HepG2 (cell line): ENCODE measurements at regions not wholly inside any gene's neighbourhood (a gene's known extent, or its start where the extent isn't known, plus 50 kb on each side); places are given as distances from the start of the nearest gene placed in this dataset.

Experiments used
- ATAC-seq: fragments of 200-7000 bp; cut with Tn5 transposase; 3 replicates; pipeline ENCODE4 v1.9.1; 2020; ENCODE audit warnings: mild to moderate bottlenecking, moderate library complexity
- BruUV-seq: library from RNA; stranded (reverse); fragments of 400-500 nt; replicated peaks from 2 replicates; lab custom pipeline; 2021; lab: Mats Ljungman, UMichigan
- CTCF ChIA-PET: fragments of 300-600 bp; formaldehyde crosslinking; extraction: SDS; loops from one replicate; lab custom pipeline; 2021; ENCODE audit warnings: low total read pairs, inconsistent platforms, low intra/inter-chr PET ratio; lab: Yijun Ruan, JAX
- POLR2A ChIA-PET: fragments of 350-600 bp; sonication (Branson Sonifier 250); formaldehyde crosslinking; loops from one replicate; lab custom pipeline; 2020; ENCODE audit warnings: antibody characterized with exemption, inconsistent platforms; lab: Yijun Ruan, JAX
- DNase-seq: peaks from one replicate; pipeline ENCODE4 v3.0.0-alpha.2; 2015; ENCODE audit warnings: low spot score
- FAIRE-seq: peaks from 3 replicates; lab custom pipeline; 2011; peaks lifted over from hg19 to GRCh38; lab: Jason Lieb, UNC
- H2AFZ ChIP-seq: one replicate; pipeline ENCODE4 v1.6.1; 2011; ENCODE audit warnings: low read length, inconsistent platforms
- H3K27ac ChIP-seq: fragments of 300-600 bp; 3 replicates; pipeline ENCODE4 v1.8.0; 2011; ENCODE audit warnings: mixed run types, mild to moderate bottlenecking, mixed read lengths, low read length, inconsistent platforms; ENCODE audit not compliant: insufficient read depth; ENCODE audit errors: extremely low read length
- H3K27me3 ChIP-seq, 2 experiments: fragments of 200-600 bp in 1 of 2; 2 replicates in 1 of 2; 3 replicates in 1 of 2; pipeline versions ENCODE4 v1.6.0 to v1.8.0; 2011; ENCODE audit warnings: low read length in 2 of 2, mild to moderate bottlenecking in 2 of 2, moderate library complexity in 2 of 2, inconsistent platforms in 1 of 2; ENCODE audit not compliant: insufficient read depth in 2 of 2, control insufficient read depth in 1 of 2
- H3K36me3 ChIP-seq, 2 experiments: fragments of 200-600 bp in 1 of 2; replicated peaks in 1 of 2; 2 replicates in 1 of 2; 3 replicates in 1 of 2; pipeline versions ENCODE4 v1.5.1 to v1.8.0; 2011; ENCODE audit warnings: low read length in 2 of 2, inconsistent platforms in 1 of 2; ENCODE audit not compliant: insufficient read depth in 2 of 2, control insufficient read depth in 1 of 2
- H3K4me1 ChIP-seq: 2 replicates; pipeline ENCODE4 v1.5.1; 2012; ENCODE audit warnings: low read length, inconsistent platforms; ENCODE audit not compliant: insufficient read depth
- H3K4me2 ChIP-seq: 2 replicates; pipeline ENCODE4 v1.6.0; 2011; ENCODE audit warnings: low read depth, low read length, inconsistent platforms
- H3K4me3 ChIP-seq, 3 experiments: fragments of 200-600 bp in 1 of 3; sonication (generic), shearing (Covaris generic) in 1 of 3; replicated peaks in 1 of 3; 2 replicates each; pipeline ENCODE4 v1.5.1; 2011 to 2016; ENCODE audit warnings: low read length in 3 of 3, inconsistent platforms in 2 of 3, low read depth in 2 of 3, mild to moderate bottlenecking in 2 of 3, control low read depth in 1 of 3, mixed read lengths in 1 of 3; ENCODE audit not compliant: insufficient read depth in 1 of 3
- H3K79me2 ChIP-seq: one replicate; pipeline ENCODE4 v1.6.1; 2011; ENCODE audit warnings: low read length, inconsistent platforms; ENCODE audit not compliant: insufficient read depth
- H3K9ac ChIP-seq: 2 replicates; pipeline ENCODE4 v1.6.0; 2011; ENCODE audit warnings: mild to moderate bottlenecking, low read depth, low read length, inconsistent platforms; ENCODE audit not compliant: insufficient read depth
- H3K9me3 ChIP-seq: 2 replicates; pipeline ENCODE4 v1.5.1; 2012; ENCODE audit warnings: mild to moderate bottlenecking, low read length
- H4K20me1 ChIP-seq: 2 replicates; pipeline ENCODE4 v1.6.0; 2011; ENCODE audit warnings: inconsistent platforms, mild to moderate bottlenecking, low read length, moderate library complexity; ENCODE audit not compliant: insufficient read depth
- ADNP ChIP-seq: sonication (generic); formaldehyde crosslinking; IDR thresholded peaks from 2 replicates; pipeline ENCODE4 v1.4.0; 2020; ENCODE audit warnings: missing genetic modification reagents
- AHR ChIP-seq: IDR thresholded peaks from 2 replicates; pipeline ENCODE4 v1.6.1; 2018; ENCODE audit warnings: missing genetic modification reagents, missing compliant biosample characterization
- BHLHE40 ChIP-seq: IDR thresholded peaks from 2 replicates; pipeline ENCODE4 v1.6.1; 2011; ENCODE audit warnings: low read length, improper control_type of control experiment
- FOXJ3 ChIP-seq: sonication (generic); formaldehyde crosslinking; IDR thresholded peaks from 2 replicates; pipeline ENCODE4 v1.4.0; 2020; ENCODE audit warnings: missing genetic modification reagents, mild to moderate bottlenecking, borderline replicate concordance
- FOXP1 ChIP-seq, 2 experiments: fragments of 450-650 bp in 1 of 2; IDR thresholded peaks; 2 replicates each; pipeline ENCODE4 v1.6.1; 2017 to 2018; ENCODE audit warnings: antibody characterized with exemption in 1 of 2
- HHEX ChIP-seq: IDR thresholded peaks from 2 replicates; pipeline ENCODE4 v1.6.1; 2016; ENCODE audit warnings: control low read depth
- MEF2D ChIP-seq: sonication (generic); formaldehyde crosslinking; IDR thresholded peaks from 2 replicates; pipeline ENCODE4 v1.5.1; 2020; ENCODE audit warnings: mild to moderate bottlenecking, missing genetic modification reagents
- SRSF1 ChIP-seq: fragments of 200-400 bp; formaldehyde crosslinking; optimal IDR thresholded peaks from 2 replicates; pipeline ENCODE3; 2017; ENCODE audit warnings: mild to moderate bottlenecking, low read depth, low read length, moderate library complexity
- XBP1 ChIP-seq: sonication (generic); formaldehyde crosslinking; IDR thresholded peaks from 2 replicates; pipeline ENCODE4 v1.5.0; 2020; ENCODE audit warnings: missing genetic modification reagents
- YEATS4 ChIP-seq: sonication (generic); formaldehyde crosslinking; IDR thresholded peaks from 2 replicates; pipeline ENCODE4 v1.4.0; 2020; ENCODE audit warnings: missing genetic modification reagents, borderline replicate concordance
- ZFP62 ChIP-seq: sonication (generic); formaldehyde crosslinking; IDR thresholded peaks from 2 replicates; pipeline ENCODE4 v1.4.0; 2020; ENCODE audit warnings: missing genetic modification reagents
- ZNF44 ChIP-seq: sonication (generic); formaldehyde crosslinking; IDR thresholded peaks from 2 replicates; pipeline ENCODE4 v1.5.1; 2020; ENCODE audit warnings: mild to moderate bottlenecking, missing genetic modification reagents
- WGBS: methylation state at CpG from one replicate; pipeline ENCODE4 v1.1.6; 2017; ENCODE audit warnings: low lambda C conversion rate; 5-methylcytosine and 5-hydroxymethylcytosine counted together
- in situ Hi-C: cut with HindIII; loops from 2 replicates; pipeline ENCODE4 v1.10.0; 2017; ENCODE audit warnings: low pct_unique_long_range_greater_than_20kb; ENCODE audit not compliant: extremely low pct_ligation_motif_present
- intact Hi-C: fragments of 100-400 bp; cut with micrococcal nuclease; formaldehyde crosslinking; loops from one replicate; pipeline ENCODE4 v1.10.0; 2022; ENCODE audit not compliant: unreplicated experiment
- TF ChIP-seq, protein P1 (sequence below): sonication (generic); formaldehyde crosslinking; IDR thresholded peaks from 2 replicates; pipeline ENCODE4 v1.8.0; 2022; ENCODE audit warnings: low read depth, missing genetic modification reagents
- TF ChIP-seq, protein P2 (sequence below): sonication (generic); formaldehyde crosslinking; IDR thresholded peaks from 2 replicates; pipeline ENCODE4 v1.5.1; 2020; ENCODE audit warnings: mild to moderate bottlenecking, moderate library complexity, missing genetic modification reagents
- TF ChIP-seq, protein P3 (sequence below), 2 experiments: sonication (generic) in 1 of 2; formaldehyde crosslinking in 1 of 2; IDR thresholded peaks; 2 replicates each; pipeline versions ENCODE4 v1.4.0 to v1.6.1; 2018 to 2020; ENCODE audit warnings: missing genetic modification reagents in 2 of 2, borderline replicate concordance in 1 of 2, low read depth in 1 of 2, mild to moderate bottlenecking in 1 of 2, missing biosample characterization in 1 of 2

DNA sequence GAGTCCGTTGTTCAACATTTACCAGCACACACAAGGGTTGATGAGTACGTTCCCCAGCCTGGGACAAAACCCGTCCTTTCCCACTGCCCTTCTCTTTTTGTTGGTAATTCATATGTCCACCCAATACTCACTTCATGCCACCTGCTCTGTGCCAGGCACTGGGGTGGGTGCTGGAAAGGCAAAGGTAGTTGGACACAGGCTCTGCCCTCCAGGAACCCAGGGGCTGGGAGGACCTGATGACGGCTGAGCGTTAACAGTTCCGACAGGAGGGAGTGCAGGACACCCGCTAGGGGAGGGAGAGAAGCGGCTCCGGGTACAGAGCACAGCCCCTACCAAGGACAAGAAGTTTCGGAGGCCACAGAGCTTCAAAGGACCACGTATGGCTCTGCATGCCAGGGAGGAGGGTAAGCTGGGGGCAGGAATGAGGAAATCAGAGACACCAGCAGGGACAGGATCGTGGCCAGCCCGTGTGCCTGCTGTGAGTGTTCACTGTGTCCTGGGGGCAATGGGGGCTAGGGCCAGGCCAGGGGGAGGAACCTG lies 134.1 kb upstream of the GPC1 start (continued):
- TF ChIP-seq ADNP (CRISPR knock-in tag): no peak

DNA sequence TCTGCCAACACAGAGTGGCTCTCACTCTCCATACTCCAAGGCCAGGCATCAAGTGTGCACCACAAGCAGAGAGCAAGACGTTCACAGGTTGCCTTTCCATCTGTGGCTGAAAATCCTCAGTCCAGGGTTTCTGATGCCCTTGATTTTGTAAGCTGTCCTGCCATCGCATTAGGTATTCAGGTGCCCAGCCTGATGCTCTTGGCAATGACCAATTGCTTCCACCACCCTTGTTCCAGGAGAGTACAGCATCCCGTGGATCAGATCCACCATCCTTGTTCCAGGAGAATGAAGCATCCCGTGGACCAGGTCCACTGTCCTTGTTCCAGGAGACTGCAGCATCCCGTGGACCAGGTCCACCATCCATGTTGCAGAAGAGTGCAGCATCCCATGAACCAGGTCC lies 133.4 kb upstream of the GPC1 start:
- intact Hi-C loops (no loop called here), in situ Hi-C loops (no loop called here)
- DNase-seq: no peak
- FAIRE-seq: no peak
- Histone ChIP-seq H3K27me3 (peaks cover 21 to 79% of the 10 kb centered on the region in 2 experiments), H3K4me1 (no peaks in the 10 kb centered on the region), H3K9me3 (no peaks in the 10 kb centered on the region), H3K36me3 (no peaks in the 10 kb centered on the region), H3K27ac (no peak overlapping the region), H4K20me1 (peaks cover 6% of the 10 kb centered on the region; the same call in 1 of the 2 replicates), H3K9ac (no peak overlapping the region), H2AFZ (no peak overlapping the region)
- no peak for ATAC-seq
- CTCF ChIA-PET: no interaction called here
- WGBS: 0% methylated on average over 4 of the region's 5 CpGs
- TF ChIP-seq ZFP62 (CRISPR knock-in tag): no peak
- no peak for TF ChIP-seq XBP1 (CRISPR knock-in tag)
- no peak for TF ChIP-seq BHLHE40
- TF ChIP-seq AHR (CRISPR knock-in tag): no peak
- TF ChIP-seq YEATS4: no peak
- TF ChIP-seq, protein P1, sequence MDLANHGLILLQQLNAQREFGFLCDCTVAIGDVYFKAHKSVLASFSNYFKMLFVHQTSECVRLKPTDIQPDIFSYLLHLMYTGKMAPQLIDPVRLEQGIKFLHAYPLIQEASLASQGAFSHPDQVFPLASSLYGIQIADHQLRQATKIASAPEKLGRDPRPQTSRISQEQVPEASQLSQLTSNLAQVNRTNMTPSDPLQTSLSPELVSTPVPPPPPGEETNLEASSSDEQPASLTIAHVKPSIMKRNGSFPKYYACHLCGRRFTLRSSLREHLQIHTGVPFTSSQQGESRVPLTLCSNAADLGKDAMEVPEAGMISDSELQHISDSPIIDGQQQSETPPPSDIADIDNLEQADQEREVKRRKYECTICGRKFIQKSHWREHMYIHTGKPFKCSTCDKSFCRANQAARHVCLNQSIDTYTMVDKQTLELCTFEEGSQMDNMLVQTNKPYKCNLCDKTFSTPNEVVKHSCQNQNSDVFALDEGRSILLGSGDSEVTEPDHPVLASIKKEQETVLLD (CRISPR knock-in tag): no peak
- TF ChIP-seq, protein P2, sequence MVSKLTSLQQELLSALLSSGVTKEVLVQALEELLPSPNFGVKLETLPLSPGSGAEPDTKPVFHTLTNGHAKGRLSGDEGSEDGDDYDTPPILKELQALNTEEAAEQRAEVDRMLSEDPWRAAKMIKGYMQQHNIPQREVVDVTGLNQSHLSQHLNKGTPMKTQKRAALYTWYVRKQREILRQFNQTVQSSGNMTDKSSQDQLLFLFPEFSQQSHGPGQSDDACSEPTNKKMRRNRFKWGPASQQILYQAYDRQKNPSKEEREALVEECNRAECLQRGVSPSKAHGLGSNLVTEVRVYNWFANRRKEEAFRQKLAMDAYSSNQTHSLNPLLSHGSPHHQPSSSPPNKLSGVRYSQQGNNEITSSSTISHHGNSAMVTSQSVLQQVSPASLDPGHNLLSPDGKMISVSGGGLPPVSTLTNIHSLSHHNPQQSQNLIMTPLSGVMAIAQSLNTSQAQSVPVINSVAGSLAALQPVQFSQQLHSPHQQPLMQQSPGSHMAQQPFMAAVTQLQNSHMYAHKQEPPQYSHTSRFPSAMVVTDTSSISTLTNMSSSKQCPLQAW: no peak
- no peak for TF ChIP-seq FOXP1 (IDR thresholded peaks at IDR 0.05)
- no peak for TF ChIP-seq FOXP1 (CRISPR knock-in tag; IDR thresholded peaks at IDR 0.05)
- TF ChIP-seq MEF2D (CRISPR knock-in tag): no peak
- TF ChIP-seq FOXJ3 (CRISPR knock-in tag): no peak
- no peak for TF ChIP-seq SRSF1
- TF ChIP-seq, protein P3, sequence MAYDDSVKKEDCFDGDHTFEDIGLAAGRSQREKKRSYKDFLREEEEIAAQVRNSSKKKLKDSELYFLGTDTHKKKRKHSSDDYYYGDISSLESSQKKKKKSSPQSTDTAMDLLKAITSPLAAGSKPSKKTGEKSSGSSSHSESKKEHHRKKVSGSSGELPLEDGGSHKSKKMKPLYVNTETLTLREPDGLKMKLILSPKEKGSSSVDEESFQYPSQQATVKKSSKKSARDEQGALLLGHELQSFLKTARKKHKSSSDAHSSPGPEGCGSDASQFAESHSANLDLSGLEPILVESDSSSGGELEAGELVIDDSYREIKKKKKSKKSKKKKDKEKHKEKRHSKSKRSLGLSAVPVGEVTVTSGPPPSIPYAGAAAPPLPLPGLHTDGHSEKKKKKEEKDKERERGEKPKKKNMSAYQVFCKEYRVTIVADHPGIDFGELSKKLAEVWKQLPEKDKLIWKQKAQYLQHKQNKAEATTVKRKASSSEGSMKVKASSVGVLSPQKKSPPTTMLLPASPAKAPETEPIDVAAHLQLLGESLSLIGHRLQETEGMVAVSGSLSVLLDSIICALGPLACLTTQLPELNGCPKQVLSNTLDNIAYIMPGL (CRISPR knock-in tag; IDR thresholded peaks at IDR 0.05; ENCODE audit: borderline replicate concordance in 1 of 2, low read depth in 1 of 2): no peak
- TF ChIP-seq HHEX (CRISPR knock-in tag): no peak
- no peak for TF ChIP-seq ZNF44 (CRISPR knock-in tag)
- TF ChIP-seq, all 625 proteins: peak for 0
- no peak overlapping the region for H3K4me2 ChIP-seq
- no TSS peak for BruUV-seq
- POLR2A ChIA-PET: no interaction called here
- H3K4me3 ChIP-seq: no peak overlapping the region
- no peaks in the 10 kb centered on the region for H3K79me2 ChIP-seq
